ENCODE measurements at regions not wholly inside any gene's neighbourhood (a gene's known extent, or its start where the extent isn't known, plus 50 kb on each side); places are given as distances from the start of the nearest gene placed in this dataset.
A peak's percentile ranks its signal among the peaks of the same experiment; 100 is the strongest.

- H3K27ac ChIP-seq: peak overlapping the region in 4 of 5 donors; percentile 0 to 73 (median 66)
- peak; percentile 45 to 89 for DNase-seq
- H3K27me3 ChIP-seq: no peaks in the 10 kb centered on the region
- no peaks in the 10 kb centered on the region for H3K9me3 ChIP-seq
- intact Hi-C loops (cut with DNase I; ENCODE audit: low total_unique reads): loop anchor here (10.0 kb wide), 1 partner anchor 61 kb away; no protein-coding TSS in a partner anchor
- peaks cover 26 to 75% (median 48%) of the 10 kb centered on the region in 4 donors for H3K4me1 ChIP-seq
- no peaks in the 10 kb centered on the region for H3K36me3 ChIP-seq
- peak in 2 of 3 donors; percentile 32 to 70 for TF ChIP-seq POLR2AphosphoS5 (IDR thresholded peaks at IDR 0.05)
- no peak for TF ChIP-seq POLR2A (IDR thresholded peaks at IDR 0.05)
- H3K4me3 ChIP-seq: no peak overlapping the region
- 0 to 4% (median 2%) methylated on average over 3 of the region's 3 CpGs for WGBS, 5 donors
Measured at GRCh38 chr3:56923526-56924224, 121.9 kb upstream of the ARHGEF3 start.

GRCh38 chr3:56921573-56922453 lies 120.1 kb upstream of the ARHGEF3 start:
- Histone ChIP-seq H3K4me3 (peak overlapping the region in 1 of 4 donors; percentile 23), H3K4me1 (peaks cover 20 to 71% (median 43%) of the 10 kb centered on the region in 4 donors), H3K27ac (peak overlapping the region; percentile 32 to 73 (median 65)), H3K36me3 (no peaks in the 10 kb centered on the region), H3K27me3 (no peaks in the 10 kb centered on the region), H3K9me3 (no peaks in the 10 kb centered on the region)
- TF ChIP-seq POLR2A (IDR thresholded peaks at IDR 0.05) (no peak), CTCF (IDR thresholded peaks at IDR 0.05) (no peak), POLR2AphosphoS5 (IDR thresholded peaks at IDR 0.05) (no peak), EP300 (IDR thresholded peaks at IDR 0.05) (no peak)
- peak in 1 of 2 donors; percentile 43 for DNase-seq
- 27 to 38% (median 31%) methylated on average over 7 of the region's 7 CpGs for WGBS, 5 donors
- intact Hi-C loops (cut with DNase I; ENCODE audit: low total_unique reads): loop anchor here (10.0 kb wide), 1 partner anchor 63 kb away; no protein-coding TSS in a partner anchor

GRCh38 chr3:56919797-56920195 lies 118.0 kb upstream of the ARHGEF3 start:
- WGBS, 5 donors: 86 to 95% (median 90%) methylated on average over 4 of the region's 4 CpGs
- Histone ChIP-seq H3K27ac (peak overlapping the region in 1 of 5 donors; percentile 26), H3K9me3 (no peaks in the 10 kb centered on the region), H3K27me3 (no peaks in the 10 kb centered on the region), H3K4me1 (peaks cover 14 to 56% (median 35%) of the 10 kb centered on the region in 4 donors), H3K4me3 (no peak overlapping the region), H3K36me3 (no peaks in the 10 kb centered on the region)
- intact Hi-C loops (cut with DNase I; ENCODE audit: low total_unique reads): loop anchor here (10.0 kb wide), 1 partner anchor 65 kb away; no protein-coding TSS in a partner anchor
- DNase-seq: no peak
- TF ChIP-seq POLR2A (IDR thresholded peaks at IDR 0.05) (no peak), EP300 (IDR thresholded peaks at IDR 0.05) (no peak), CTCF (IDR thresholded peaks at IDR 0.05) (no peak), POLR2AphosphoS5 (IDR thresholded peaks at IDR 0.05) (no peak)

- Histone ChIP-seq H3K36me3 (no peaks in the 10 kb centered on the region), H3K4me1 (peaks cover 11 to 53% (median 32%) of the 10 kb centered on the region in 4 donors), H3K9me3 (no peaks in the 10 kb centered on the region), H3K27ac (peak overlapping the region in 1 of 5 donors; percentile 26), H3K27me3 (no peaks in the 10 kb centered on the region), H3K4me3 (no peak overlapping the region)
- WGBS, 5 donors: 35 to 81% (median 77%) methylated on average over 5 of the region's 5 CpGs
- DNase-seq: no peak
- no peak for TF ChIP-seq EP300 (IDR thresholded peaks at IDR 0.05)
- TF ChIP-seq POLR2AphosphoS5 (IDR thresholded peaks at IDR 0.05): no peak
- TF ChIP-seq CTCF (IDR thresholded peaks at IDR 0.05): no peak
- TF ChIP-seq POLR2A (IDR thresholded peaks at IDR 0.05): no peak
- intact Hi-C loops (cut with DNase I; ENCODE audit: low total_unique reads): no loop called here
Measured at GRCh38 chr3:56919137-56919796, 117.5 kb upstream of the ARHGEF3 start.

All from stomach (tissue), 8 donors.